Stimulated activated CD8-positive, alpha-beta memory T cell treated with anti-CD3 and anti-CD28 coated beads, Interleukin-2, amount 100 ng/mL, for 1 hour (primary cell): ENCODE measurements at regions not wholly inside any gene's neighbourhood (a gene's known extent, or its start where the extent isn't known, plus 50 kb on each side); places are given as distances from the start of the nearest gene placed in this dataset.
"Not testable (repeated sequence)": the region's sequence is repeated elsewhere in the genome, so short reads cannot be mapped to it uniquely, and the experiment has no call there.

Experiments
- DNase-seq, 2 donors: peaks; one replicate each; pipeline ENCODE4 v3.0.0-alpha.2; 2020; ENCODE audit warnings: low read depth in 2 of 2

- DNase-seq = no peak
Measured at GRCh38 chr11:90446207-90446606, 223.4 kb upstream of the CHORDC1 start.

- DNase-seq = no peak
Measured at GRCh38 chr11:90438069-90438468, 215.2 kb upstream of the CHORDC1 start.

GRCh38 chr11:90434858-90435257 lies 212.0 kb upstream of the CHORDC1 start:
- no peak for DNase-seq

- no peak for DNase-seq
Measured at GRCh38 chr11:90428836-90429235, 206.0 kb upstream of the CHORDC1 start.

GRCh38 chr11:90426442-90426841 lies 203.6 kb upstream of the CHORDC1 start:
- DNase-seq = no peak

GRCh38 chr11:90423378-90423777 lies 200.5 kb upstream of the CHORDC1 start:
- DNase-seq = no peak

GRCh38 chr11:90422787-90423186 lies 199.9 kb upstream of the CHORDC1 start:
- not testable (repeated sequence) for DNase-seq

GRCh38 chr11:90414221-90414620 lies 191.4 kb upstream of the CHORDC1 start:
- DNase-seq = no peak

GRCh38 chr11:90407350-90407749 lies 184.5 kb upstream of the CHORDC1 start:
- DNase-seq = no peak

- no peak for DNase-seq
Measured at GRCh38 chr11:90392692-90393091, 169.8 kb upstream of the CHORDC1 start.

GRCh38 chr11:90391756-90392155 lies 168.9 kb upstream of the CHORDC1 start:
- DNase-seq = no peak

- DNase-seq = no peak
Measured at GRCh38 chr11:90380206-90380605, 157.4 kb upstream of the CHORDC1 start.

GRCh38 chr11:90373971-90374370 lies 151.1 kb upstream of the CHORDC1 start:
- DNase-seq = no peak

GRCh38 chr11:90364527-90364926 lies 141.7 kb upstream of the CHORDC1 start:
- no peak for DNase-seq

- DNase-seq = no peak
Measured at GRCh38 chr11:90363739-90364138, 140.9 kb upstream of the CHORDC1 start.

GRCh38 chr11:90355200-90355599 lies 132.4 kb upstream of the CHORDC1 start:
- no peak for DNase-seq

- no peak for DNase-seq
Measured at GRCh38 chr11:90349731-90350130, 126.9 kb upstream of the CHORDC1 start.

GRCh38 chr11:90344546-90344945 lies 121.7 kb upstream of the CHORDC1 start:
- DNase-seq = no peak

GRCh38 chr11:90343673-90344072 lies 120.8 kb upstream of the CHORDC1 start:
- no peak for DNase-seq

- DNase-seq = no peak
Measured at GRCh38 chr11:90341986-90342385, 119.1 kb upstream of the CHORDC1 start.

- no peak for DNase-seq
Measured at GRCh38 chr11:90332415-90332814, 109.6 kb upstream of the CHORDC1 start.

GRCh38 chr11:90330632-90331031 lies 107.8 kb upstream of the CHORDC1 start:
- no peak for DNase-seq

- no peak for DNase-seq
Measured at GRCh38 chr11:90329043-90329442, 106.2 kb upstream of the CHORDC1 start.

GRCh38 chr11:90326647-90327046 lies 103.8 kb upstream of the CHORDC1 start:
- DNase-seq = no peak

- DNase-seq = no peak
Measured at GRCh38 chr11:90323289-90323688, 100.4 kb upstream of the CHORDC1 start.
